Karpas-422 (cell line): ENCODE measurements at regions not wholly inside any gene's neighbourhood (a gene's known extent, or its start where the extent isn't known, plus 50 kb on each side); places are given as distances from the start of the nearest gene placed in this dataset.
"Not testable (repeated sequence)": the region's sequence is repeated elsewhere in the genome, so short reads cannot be mapped to it uniquely, and the experiment has no call there.

Experiments used
- DNase-seq: peaks from one replicate; pipeline ENCODE4 v3.0.0-alpha.2; 2015
- H2AFZ ChIP-seq: fragments of 200-600 bp; sonication (generic); 2 replicates; pipeline ENCODE4 v1.6.1; 2014; ENCODE audit warnings: antibody characterized with exemption, low read length, mixed read lengths
- H3K27ac ChIP-seq: fragments of 200-600 bp; sonication (generic); 2 replicates; pipeline ENCODE4 v1.5.1; 2014; ENCODE audit warnings: mild to moderate bottlenecking, low read length, moderate library complexity
- H3K27me3 ChIP-seq: fragments of 200-600 bp; sonication (generic); 2 replicates; pipeline ENCODE4 v1.6.1; 2014; ENCODE audit warnings: low read length, mixed read lengths
- H3K36me3 ChIP-seq: fragments of 200-600 bp; sonication (generic); 2 replicates; pipeline ENCODE4 v1.6.1; 2014; ENCODE audit warnings: low read length, mixed read lengths; ENCODE audit not compliant: insufficient read depth
- H3K4me1 ChIP-seq: fragments of 200-600 bp; sonication (generic); 2 replicates; pipeline ENCODE4 v1.6.1; 2014; ENCODE audit warnings: mild to moderate bottlenecking, low read length, mixed read lengths
- H3K4me2 ChIP-seq: fragments of 200-600 bp; sonication (generic); 2 replicates; pipeline ENCODE4 v1.6.1; 2014; ENCODE audit warnings: low read length, low read depth, mild to moderate bottlenecking; ENCODE audit not compliant: poor library complexity, severe bottlenecking
- H3K4me3 ChIP-seq: fragments of 200-600 bp; sonication (generic); 2 replicates; pipeline ENCODE4 v1.5.1; 2014; ENCODE audit warnings: mild to moderate bottlenecking, antibody characterized with exemption, low read length, mixed read lengths
- H3K79me2 ChIP-seq: fragments of 200-600 bp; sonication (generic); 2 replicates; pipeline ENCODE4 v1.6.1; 2014; ENCODE audit warnings: mild to moderate bottlenecking, low read length, mixed read lengths
- H3K9ac ChIP-seq: fragments of 200-600 bp; sonication (generic); 2 replicates; pipeline ENCODE4 v1.6.0; 2014; ENCODE audit warnings: low read length
- H3K9me2 ChIP-seq: fragments of 200-600 bp; sonication (generic), shearing (Covaris generic); replicated peaks from 2 replicates; pipeline ENCODE4 v1.6.0; 2014; ENCODE audit warnings: mild to moderate bottlenecking, low read length, moderate library complexity; ENCODE audit not compliant: insufficient read depth
- H3K9me3 ChIP-seq: fragments of 300-700, 200-600 bp; sonication (generic); 2 replicates; pipeline ENCODE4 v1.6.1; 2014; ENCODE audit warnings: low read length, mixed read lengths
- H4K20me1 ChIP-seq: fragments of 200-600 bp; sonication (generic); 2 replicates; pipeline ENCODE4 v1.6.1; 2014; ENCODE audit warnings: mild to moderate bottlenecking, antibody characterized with exemption, low read length, low read depth; ENCODE audit not compliant: insufficient read depth

GRCh38 chr14:106348873-106349540 is 822.6 kb downstream of the TMEM121 start:
- not testable (repeated sequence) for H3K9ac ChIP-seq, H2AFZ ChIP-seq, H3K27me3 ChIP-seq, H3K4me2 ChIP-seq, DNase-seq, H4K20me1 ChIP-seq, H3K9me3 ChIP-seq, H3K9me2 ChIP-seq, H3K36me3 ChIP-seq, H3K4me1 ChIP-seq, H3K27ac ChIP-seq, H3K4me3 ChIP-seq, H3K79me2 ChIP-seq

GRCh38 chr14:106349678-106350457 is 823.5 kb downstream of the TMEM121 start:
- not testable (repeated sequence) for H4K20me1 ChIP-seq, H3K9me2 ChIP-seq, H3K4me3 ChIP-seq, H3K9me3 ChIP-seq, H3K36me3 ChIP-seq, H3K4me1 ChIP-seq, H3K27ac ChIP-seq, H3K9ac ChIP-seq, H2AFZ ChIP-seq, DNase-seq, H3K27me3 ChIP-seq, H3K4me2 ChIP-seq, H3K79me2 ChIP-seq

GRCh38 chr14:106355007-106355791 is 828.8 kb downstream of the TMEM121 start:
- H3K9me3 ChIP-seq, H3K27ac ChIP-seq, H3K79me2 ChIP-seq, H3K4me3 ChIP-seq, H2AFZ ChIP-seq, H3K4me2 ChIP-seq, DNase-seq, H3K9me2 ChIP-seq, H3K27me3 ChIP-seq, H3K36me3 ChIP-seq, H3K4me1 ChIP-seq, H3K9ac ChIP-seq, H4K20me1 ChIP-seq: not testable (repeated sequence)

- not testable (repeated sequence) for H4K20me1 ChIP-seq, DNase-seq, H3K27ac ChIP-seq, H3K9me2 ChIP-seq, H3K9ac ChIP-seq, H3K27me3 ChIP-seq, H3K4me3 ChIP-seq, H3K4me1 ChIP-seq, H2AFZ ChIP-seq, H3K79me2 ChIP-seq, H3K4me2 ChIP-seq, H3K36me3 ChIP-seq, H3K9me3 ChIP-seq
Measured at GRCh38 chr14:106355881-106356642, 829.7 kb downstream of the TMEM121 start.

GRCh38 chr14:106356643-106356930 is 830.2 kb downstream of the TMEM121 start:
- H3K9me3 ChIP-seq = not testable (repeated sequence)

GRCh38 chr14:106359157-106359887 is 832.9 kb downstream of the TMEM121 start:
- not testable (repeated sequence) for H3K9me3 ChIP-seq, H3K9ac ChIP-seq

More at GRCh38 chr14:106356643-106356930, 830.2 kb downstream of the TMEM121 start:
- H3K4me3 ChIP-seq, H2AFZ ChIP-seq, H3K27ac ChIP-seq, H3K4me2 ChIP-seq, H3K9ac ChIP-seq, DNase-seq, H3K4me1 ChIP-seq, H3K79me2 ChIP-seq, H3K9me2 ChIP-seq, H3K27me3 ChIP-seq, H4K20me1 ChIP-seq, H3K36me3 ChIP-seq: not testable (repeated sequence)

GRCh38 chr14:106365371-106365770 is 839.0 kb downstream of the TMEM121 start:
- not testable (repeated sequence) for H3K4me1 ChIP-seq, H4K20me1 ChIP-seq, H3K4me2 ChIP-seq, H3K9ac ChIP-seq, H3K4me3 ChIP-seq, DNase-seq, H3K9me2 ChIP-seq, H2AFZ ChIP-seq, H3K9me3 ChIP-seq, H3K36me3 ChIP-seq, H3K79me2 ChIP-seq, H3K27me3 ChIP-seq, H3K27ac ChIP-seq

More at GRCh38 chr14:106359157-106359887, 832.9 kb downstream of the TMEM121 start:
- not testable (repeated sequence) for DNase-seq, H3K27me3 ChIP-seq, H2AFZ ChIP-seq, H3K36me3 ChIP-seq, H3K4me3 ChIP-seq, H4K20me1 ChIP-seq, H3K9me2 ChIP-seq, H3K4me1 ChIP-seq, H3K79me2 ChIP-seq, H3K4me2 ChIP-seq, H3K27ac ChIP-seq
